ENCODE measurements at regions not wholly inside any gene's neighbourhood (a gene's known extent, or its start where the extent isn't known, plus 50 kb on each side); places are given as distances from the start of the nearest gene placed in this dataset.

DNA sequence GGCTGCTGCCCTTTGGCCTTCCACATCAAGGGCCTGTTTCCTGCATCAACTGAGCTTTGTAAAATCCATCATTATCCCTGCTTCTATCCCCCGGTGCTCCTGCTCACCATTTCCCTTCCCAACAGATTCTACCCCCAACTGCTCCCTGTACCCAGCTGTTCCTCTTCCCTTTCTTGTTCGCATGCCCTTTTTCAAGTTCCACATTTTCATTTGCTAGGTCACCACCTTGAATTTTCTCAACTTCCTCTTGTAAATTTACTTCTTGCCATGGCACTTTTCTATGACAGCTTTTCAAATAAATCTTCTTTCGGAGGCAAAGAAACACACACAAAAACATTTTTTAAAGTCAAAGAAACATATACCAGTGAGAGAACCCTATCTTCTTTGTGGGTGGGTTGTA lies 330.5 kb upstream of the ADGRL2 start:
- no peak for DNase-seq

DNA sequence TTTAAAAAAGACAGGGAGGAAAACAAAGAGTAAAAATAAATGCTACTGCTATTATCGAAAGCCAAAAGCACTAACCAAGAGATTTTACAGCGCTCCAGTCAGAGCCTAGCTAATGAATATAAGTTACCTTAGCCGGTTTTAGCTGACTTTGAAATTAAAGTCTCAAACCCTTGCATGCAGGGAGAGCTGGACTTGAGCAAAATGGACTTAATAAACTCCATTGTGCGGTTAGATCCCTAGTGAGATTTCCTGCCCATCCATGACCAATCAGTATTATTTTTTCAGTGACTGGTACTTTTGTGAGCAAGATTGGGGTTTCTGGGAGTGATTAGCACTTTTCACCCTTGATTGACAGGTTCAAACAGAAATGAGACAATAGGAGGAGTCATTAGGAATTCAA lies 333.4 kb upstream of the ADGRL2 start:
- DNase-seq: no peak

DNA sequence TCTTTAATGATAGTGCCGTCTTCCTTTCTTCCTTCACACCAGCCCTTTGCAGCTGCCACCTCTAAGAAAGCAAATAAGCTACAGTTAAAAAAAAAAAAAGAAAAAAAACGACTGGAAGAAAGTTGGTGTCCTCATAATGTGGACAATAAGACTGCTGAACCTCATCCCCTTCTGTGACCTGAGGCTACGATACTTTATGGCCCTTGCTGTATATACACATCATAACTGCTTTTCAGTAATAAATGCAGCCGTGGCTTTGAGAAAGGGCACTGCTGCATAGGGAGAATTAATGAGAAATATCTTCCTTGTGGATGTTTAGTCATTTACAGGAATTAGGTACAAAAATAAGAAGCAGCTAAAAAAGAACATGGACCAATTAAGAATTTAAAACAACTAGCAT lies 333.8 kb upstream of the ADGRL2 start:
- no peak for DNase-seq

DNA sequence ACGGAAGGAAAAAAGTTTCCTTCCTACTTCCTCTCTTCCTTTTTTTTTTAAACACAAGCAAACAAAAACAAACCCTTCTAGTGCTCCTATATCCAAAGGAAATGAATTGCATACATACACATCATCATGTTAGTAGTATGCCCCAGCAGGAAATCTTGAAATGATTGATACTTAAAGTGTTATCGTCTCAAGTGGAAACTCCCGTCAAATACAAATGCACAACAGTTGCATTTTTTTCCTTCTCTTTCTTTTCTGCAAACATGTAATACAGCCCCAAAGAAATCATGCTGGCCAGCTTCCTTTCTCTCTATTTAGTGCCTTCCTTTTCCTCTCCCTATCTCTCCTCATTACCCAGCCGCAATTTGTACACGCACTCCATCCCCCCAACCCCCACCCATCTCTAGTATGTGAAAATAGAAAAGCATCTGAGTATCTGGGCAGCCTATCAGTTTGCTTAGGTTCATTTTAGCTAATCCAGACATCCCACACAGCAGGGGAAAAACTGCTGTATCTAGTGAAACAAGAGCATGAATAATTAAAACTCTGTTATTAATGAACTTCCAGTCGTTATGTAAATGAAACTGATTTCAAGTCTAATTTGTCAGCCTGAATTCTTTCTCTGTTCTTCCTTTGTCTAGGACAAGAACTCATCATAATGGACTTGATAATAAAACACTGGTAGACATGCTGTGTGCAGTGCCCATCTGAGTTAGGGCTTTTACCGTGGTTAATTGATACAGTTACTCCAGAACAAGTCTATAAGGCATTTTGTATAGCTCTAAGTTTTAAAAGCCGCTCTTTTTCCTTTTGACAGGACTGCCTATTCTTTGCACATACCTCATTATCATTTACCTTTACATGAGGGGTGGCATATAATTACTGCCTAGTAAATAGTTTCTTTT lies 336.5 kb upstream of the ADGRL2 start:
- DNase-seq: no peak

DNA sequence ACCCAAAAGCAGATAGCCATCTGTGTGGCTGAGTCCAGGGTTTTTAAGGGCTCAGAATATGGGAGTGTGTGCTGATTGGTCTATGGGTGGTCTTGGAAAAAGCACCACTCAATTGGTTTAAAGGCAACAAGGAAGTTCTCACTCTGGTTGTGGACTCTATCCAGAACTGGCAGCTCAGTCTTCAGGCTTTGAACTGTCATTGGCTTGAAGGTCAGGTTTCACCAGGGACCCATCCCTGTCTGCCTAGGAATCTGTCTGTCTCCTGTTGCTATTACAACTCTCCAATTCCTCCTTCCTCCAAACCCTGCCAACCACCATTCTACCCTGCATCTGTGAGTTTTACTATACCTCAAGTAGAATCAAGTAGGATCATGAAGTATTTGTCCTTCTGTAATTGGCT lies 341.7 kb upstream of the ADGRL2 start:
- DNase-seq: no peak

DNA sequence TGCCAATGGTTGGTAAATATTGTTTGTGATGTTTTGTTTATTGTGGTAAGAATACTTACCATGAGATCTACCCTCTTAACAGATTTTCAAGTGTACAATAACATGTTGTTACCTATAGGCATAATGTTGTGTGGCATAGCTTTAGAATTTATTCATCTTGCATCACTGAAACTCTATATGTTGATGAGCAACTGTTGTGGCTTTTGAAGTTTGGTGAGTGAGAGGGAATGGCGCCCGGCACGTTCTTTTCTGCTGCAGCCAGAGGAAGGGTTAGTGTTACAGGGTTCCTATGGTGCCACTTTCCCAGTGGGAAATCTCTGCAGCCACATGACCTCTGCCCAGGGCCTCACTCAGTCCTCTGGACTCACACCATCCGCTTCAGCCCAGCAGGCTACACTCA lies 342.5 kb upstream of the ADGRL2 start:
- no peak for DNase-seq

DNA sequence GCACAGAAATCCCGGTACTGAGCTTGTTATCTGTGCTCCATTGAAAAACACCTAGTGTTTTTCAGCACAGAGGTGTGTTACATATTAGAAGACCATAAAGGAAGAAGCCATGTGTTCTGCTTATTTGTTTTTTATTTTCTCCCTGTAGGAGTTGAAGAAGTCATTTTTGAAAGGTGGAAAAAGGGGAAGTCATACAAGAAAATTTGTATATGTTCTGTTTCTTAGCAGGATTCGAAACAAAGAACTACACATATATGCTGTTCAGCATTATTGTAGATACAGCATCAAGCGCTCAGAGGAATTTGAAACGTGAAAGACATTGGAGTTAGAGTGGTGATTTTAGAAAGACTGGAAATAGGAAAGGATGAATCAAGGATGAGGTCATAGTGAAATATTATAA lies 345.3 kb upstream of the ADGRL2 start:
- DNase-seq: no peak

DNA sequence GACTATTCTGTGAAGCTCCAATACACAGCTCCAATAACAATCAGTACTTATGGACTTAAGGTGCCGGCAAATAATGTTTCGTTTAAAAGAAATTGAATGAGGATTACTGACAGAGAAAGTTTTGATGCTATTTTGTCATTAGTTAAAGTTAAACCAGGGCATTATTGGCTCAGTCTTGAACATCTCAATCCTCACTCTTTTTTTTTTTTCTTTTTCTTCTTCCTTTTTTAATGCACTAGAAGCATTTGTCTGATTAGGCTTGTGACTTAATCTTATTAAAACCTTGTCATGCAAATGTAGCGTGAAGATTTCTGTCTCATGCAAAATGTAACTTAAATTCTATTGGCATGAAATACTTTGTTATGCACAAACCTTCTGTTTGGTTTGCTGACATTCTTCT lies 346.8 kb upstream of the ADGRL2 start:
- no peak for DNase-seq

DNA sequence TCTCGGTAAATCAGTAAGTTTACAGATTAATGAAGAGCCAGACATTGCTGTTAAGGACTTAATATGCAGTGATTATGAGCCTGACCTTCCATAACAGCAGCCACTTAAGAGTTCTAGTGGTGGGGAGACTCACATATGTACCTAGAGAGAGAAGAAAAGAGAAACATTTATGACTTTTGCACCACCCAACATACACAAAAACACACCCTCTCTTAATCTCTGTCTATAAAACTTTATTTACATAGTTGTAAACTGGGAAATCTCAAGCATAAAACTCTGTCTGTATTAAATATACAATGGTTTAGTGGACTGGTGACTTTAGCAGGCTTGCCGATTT lies 347.4 kb upstream of the ADGRL2 start:
- no peak for DNase-seq

DNA sequence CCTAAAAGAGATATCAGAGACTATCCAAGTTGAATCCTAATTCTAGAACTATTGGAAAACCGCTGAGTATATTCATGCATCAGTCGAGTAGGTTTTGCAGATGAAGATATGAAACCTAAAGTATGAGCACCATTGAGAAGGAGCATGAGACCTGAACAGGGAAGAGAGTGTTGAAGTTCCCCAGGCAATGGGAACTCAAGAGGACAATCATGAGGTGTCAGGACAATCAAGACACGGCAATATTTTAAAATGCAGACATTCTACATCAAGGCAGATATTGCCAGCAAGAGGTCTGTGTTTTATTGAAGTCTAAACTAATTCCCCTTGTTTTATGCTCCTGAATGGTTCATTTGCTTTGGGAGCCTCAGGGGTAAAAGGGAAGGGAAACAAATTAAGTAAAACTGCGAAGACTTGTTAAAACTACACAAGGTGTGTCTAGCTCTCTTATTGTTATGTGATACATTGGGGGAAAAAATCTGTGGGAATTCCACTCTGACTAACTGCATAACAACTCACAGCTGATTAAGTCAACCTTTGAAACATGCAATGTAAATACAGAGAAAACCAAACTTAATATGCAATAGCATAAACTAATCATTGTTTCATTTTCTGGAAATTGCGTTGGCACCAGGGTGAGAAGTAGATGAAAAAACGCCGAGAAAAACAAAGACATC lies 347.9 kb upstream of the ADGRL2 start:
- no peak for DNase-seq

DNA sequence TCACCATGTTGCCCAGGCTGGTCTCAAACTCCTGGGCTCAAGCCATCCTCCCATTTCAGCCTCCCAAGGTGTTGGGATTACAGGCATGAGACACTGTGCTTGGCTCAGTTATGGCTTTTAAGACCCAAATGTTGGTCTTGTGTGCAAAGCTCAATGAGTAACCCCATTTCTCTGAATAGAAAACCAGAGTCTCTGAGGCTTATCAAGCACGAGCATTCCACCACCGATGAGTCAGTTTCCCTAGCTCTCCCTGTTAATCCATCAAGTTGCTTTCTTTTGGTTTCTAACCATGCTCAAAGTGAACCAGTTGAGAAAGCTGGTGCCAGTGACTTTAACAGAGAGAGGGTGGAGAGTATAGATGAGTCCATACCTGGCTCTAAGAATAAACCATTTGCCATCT lies 350.9 kb upstream of the ADGRL2 start:
- DNase-seq: no peak

DNA sequence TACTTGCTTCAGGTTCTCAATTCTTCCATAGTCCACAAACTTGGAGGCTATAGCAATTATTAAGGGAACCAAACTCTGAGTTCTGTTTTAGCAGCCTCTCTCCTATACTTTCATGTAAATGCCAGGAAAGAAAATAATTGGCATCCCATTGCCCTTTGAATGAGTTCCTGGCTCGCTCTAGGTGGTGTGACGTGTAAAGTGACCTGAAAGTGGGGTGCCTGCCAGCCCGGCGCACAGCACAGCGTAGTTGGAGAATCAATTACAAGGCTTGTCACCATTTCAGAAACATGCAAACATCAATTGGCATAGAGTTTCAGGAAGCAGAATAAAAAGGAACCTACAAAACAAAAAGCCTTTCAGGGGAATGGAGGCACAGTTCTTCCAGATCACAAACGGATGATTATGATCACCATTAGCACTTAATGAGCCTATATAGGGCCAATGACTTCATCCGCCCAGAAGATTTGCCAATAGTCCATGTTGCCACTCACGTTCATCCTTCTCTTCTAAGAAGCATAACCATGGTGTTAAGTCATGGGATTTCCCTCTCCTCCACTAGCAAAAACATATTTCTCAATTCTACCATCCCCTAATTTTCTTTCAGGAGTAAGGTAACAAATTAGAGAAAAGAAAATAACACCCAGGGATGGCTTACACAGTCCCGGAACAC lies 354.6 kb upstream of the ADGRL2 start:
- no peak for DNase-seq

DNA sequence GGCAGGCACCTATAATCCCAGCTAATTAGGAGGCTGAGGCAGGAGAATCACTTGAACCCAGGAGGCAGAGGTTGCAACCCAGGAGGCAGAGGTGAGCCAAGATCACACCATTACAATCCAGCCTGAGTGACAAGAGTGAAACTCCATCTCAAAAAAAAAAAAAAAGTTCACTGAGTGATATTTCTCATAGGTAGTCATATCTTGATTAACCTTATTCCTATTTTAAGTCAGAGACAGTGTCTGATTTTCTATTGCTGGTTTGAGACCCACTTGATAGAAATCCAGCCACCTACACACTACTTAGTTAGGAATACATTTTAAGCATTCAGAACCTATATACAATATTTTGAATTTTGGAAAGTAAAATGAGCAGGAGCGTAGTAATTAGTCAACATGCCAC lies 357.4 kb upstream of the ADGRL2 start:
- no peak for DNase-seq

DNA sequence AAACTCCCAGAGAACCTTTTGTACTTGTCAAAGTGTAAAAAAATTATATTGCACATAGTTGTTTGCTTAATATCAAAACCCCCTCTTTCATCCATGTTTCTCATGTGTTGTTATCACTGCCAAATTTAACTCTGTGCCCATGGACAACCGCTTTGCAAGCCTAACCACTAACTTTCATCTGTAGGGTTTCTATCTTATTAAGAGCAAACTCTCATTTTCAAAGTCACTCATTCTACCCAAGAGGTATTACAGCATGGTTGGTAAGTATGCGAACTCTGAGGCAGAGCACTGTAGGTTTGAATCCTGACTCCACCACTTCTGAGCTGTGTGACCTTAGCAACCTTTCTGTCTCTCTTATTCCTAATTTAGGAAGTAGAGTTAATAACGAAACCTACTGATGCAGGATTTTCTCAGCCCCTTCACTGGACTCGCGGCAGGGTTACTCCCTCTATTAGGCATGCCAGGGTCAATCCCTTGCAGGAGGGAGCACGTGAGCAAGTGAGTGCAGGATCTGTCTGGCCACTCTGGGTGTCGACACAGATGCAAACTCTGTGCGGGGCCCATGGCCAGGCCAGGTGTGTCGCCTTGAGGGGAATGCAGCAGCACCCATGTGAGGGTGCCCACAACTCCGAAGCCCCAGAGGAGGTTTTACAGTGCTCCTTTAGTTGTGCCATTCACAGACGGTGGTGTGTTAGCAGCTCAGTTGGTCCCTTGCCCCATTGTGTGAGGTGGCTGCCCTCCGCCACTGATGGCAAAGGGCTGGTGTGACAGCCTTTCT lies 361.5 kb upstream of the ADGRL2 start:
- DNase-seq: no peak

DNA sequence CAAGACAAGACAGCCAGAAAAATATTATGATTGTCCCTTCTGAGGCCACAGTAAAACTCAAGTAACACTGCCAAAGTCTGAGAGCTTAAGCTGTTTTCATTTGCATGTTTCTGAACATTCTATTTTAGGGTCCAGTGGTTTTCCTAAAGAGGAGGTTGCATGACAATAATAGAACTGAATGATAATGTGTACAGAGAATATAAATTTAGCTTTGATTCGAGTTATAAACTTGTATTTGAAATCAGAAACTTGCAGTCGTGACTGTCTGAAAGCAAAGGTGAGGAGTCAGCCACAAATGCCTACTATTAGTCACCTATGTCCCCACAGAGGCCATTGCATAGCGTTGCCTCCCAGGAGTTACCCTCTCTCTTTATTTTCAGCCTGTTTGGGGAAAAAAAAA lies 363.1 kb upstream of the ADGRL2 start:
- no peak for DNase-seq

DNA sequence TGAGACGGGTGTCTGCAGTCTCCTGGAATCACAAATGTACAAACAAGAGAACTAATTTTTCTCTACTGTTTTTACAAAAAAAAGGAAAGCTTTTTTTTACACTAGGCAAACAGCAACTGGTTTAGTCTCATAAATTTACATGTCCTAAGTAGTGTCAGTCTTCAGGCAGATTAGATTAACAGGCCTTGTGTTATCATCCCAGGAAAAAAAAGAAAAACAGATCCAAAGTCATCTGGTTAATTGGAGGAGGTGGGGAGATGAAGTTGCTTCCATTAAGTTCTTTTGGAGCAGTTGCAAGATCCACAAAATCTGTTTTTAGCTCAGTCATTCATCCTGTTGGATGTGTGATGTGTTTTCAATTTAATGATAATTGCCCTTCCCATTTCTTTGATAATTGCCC lies 363.5 kb upstream of the ADGRL2 start:
- DNase-seq: no peak

DNA sequence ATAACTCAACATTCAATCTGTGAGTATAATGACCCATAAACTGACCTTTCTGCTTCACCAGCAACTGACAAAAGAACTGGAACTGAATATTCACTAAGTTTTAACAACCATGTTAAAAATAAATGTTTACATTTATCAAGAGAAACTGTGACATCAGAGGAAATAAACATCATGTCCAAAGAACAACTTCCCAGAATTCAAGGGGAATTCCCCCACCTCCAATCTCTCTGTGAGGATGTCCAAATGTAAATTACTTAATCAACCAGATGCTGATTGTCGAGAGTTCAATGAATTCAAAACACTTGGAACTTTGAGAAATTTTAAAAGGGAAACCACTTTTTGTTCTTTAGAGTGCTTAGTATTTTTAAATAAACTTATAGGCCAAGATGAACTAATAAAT lies 365.6 kb upstream of the ADGRL2 start:
- no peak for DNase-seq

DNA sequence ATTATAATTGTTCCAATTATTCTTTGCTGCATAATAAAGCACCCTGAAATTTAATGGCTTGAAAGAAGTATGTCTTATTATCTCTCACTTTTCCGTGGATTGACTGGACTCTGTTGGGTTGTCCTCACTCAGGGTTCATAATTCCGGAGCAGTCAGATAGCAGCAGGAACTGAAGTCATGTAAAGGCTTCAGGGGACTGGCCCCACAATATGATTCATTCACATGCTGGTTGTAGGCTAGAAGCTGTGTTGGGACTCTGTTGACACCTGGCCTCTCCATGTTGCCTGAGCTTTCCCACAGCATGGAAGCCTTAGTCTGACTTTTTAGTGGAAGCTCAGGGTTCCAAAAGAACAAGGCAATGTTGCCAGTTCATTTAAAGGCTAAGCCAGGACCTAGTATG lies 367.1 kb upstream of the ADGRL2 start:
- DNase-seq: no peak

DNA sequence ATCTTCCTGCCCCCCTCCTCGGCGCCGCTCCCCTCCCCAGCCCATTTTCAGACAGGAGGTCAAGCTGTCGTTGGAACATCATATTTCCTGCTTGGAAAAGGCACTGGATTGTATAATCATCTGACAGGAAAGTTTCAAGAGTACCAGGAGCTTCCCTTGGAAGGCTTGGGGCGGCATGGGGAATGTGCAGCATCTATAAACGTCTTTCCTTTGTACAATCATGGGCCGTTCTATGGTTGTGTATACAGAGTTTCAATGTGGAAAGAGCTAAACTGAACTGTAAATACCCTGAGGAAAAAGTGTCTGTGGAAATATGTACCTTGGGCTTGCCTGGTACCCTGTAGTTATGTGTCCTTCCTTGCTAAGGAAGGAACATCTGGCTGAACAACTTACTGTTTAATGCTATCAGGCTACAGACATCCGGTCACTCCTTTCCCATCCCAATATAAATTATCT lies 368.1 kb upstream of the ADGRL2 start:
- no peak for DNase-seq

DNA sequence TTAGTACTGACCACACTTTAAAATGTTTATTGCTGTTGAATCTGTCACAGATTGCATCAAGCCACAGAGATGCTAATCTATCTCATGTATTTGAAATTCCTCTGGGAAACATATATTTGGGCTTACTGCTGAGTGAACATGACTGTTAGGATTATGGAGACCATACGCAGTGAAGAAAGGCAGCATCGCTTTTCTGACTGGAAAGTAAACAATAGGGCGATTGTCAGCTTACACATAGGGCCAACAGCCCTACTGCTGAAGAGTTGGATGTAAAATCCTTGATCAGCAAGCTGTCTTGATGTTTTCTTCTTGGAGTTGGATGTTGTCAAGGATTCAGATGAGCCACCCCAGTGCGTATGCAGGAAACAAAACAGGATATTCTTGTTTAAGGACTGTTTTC lies 368.7 kb upstream of the ADGRL2 start:
- DNase-seq: no peak

DNA sequence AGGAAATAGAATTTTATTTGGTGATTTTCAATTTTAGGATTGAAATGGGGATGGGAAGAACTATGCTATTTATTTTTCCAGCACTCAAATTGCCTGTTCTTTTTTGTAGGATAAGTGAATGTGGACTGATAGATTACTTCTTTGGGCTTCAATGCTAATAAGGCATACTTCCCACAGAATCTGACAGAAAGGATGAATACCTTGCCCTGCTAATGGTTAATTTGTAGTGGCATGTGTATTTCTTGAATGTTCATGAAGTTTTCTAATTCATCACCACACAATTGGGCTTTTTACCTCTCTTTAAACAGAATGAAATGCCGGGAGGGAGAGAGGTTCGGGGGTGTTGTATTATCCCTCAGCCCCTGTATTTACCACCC lies 369.1 kb upstream of the ADGRL2 start:
- DNase-seq: no peak

DNA sequence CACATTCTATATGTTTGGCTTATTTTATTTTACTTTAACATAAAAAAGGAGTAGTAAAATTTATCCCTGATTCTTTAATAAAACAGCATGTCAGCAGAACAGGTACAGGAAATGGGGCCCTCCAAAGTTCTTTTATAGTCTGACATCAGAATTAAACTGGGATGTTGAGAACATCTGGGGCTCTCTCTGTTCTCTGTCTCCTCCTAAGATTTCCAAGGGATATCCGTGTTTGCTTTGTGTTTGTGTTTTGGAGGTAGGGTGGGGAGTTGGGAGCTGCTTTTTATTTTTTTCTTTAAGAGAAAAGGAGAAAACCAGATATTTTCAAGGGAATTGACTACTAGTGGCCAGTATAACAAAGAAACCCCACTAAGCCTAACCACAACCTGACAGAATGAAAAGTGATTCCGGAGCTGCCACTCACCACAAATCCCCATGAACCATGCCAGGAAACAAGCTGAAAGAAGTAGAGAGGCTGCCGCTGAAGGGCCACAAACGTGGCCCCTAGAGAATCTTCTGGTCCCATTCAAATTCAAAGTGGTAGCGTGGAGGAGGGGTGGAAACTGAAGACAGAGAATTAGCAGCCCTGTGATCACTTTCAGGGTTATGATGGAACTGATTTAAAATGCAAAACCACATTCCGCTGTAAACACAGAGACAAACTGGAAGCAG lies 369.6 kb upstream of the ADGRL2 start:
- DNase-seq: no peak
